Gastroesophageal sphincter (tissue), 4 donors: ENCODE measurements at regions not wholly inside any gene's neighbourhood (a gene's known extent, or its start where the extent isn't known, plus 50 kb on each side); places are given as distances from the start of the nearest gene placed in this dataset.
A peak's percentile ranks its signal among the peaks of the same experiment; 100 is the strongest.

Source experiments
- ATAC-seq: fragments of 150-250 bp; one replicate; pipeline ENCODE4 v1.9.1; 2016; ENCODE audit warnings: mild to moderate bottlenecking, moderate library complexity
- H3K27ac ChIP-seq, 4 donors: fragments of 200-600 bp; sonication (generic) in 3 of 4; 1 replicate in 3 of 4; 2 replicates in 1 of 4; pipeline ENCODE4 v1.5.1; 2016 to 2019
- H3K27me3 ChIP-seq: fragments of 200-600 bp; sonication (generic); one replicate; pipeline ENCODE4 v1.5.1; 2019
- H3K36me3 ChIP-seq, 2 donors: fragments of 200-600 bp; sonication (generic); one replicate each; pipeline ENCODE4 v1.5.1; 2019; ENCODE audit warnings: control low read depth in 1 of 2
- H3K4me1 ChIP-seq, 3 donors: fragments of 200-600 bp; sonication (generic); 1 replicate in 2 of 3; 2 replicates in 1 of 3; pipeline ENCODE4 v1.5.1; 2016 to 2019; ENCODE audit warnings: control low read depth in 2 of 3
- H3K4me3 ChIP-seq, 2 donors: fragments of 200-600 bp; sonication (generic); one replicate each; pipeline ENCODE4 v1.5.1; 2019; ENCODE audit warnings: mild to moderate bottlenecking in 1 of 2, moderate library complexity in 1 of 2
- H3K9me3 ChIP-seq, 3 donors: fragments of 200-600 bp; sonication (generic); one replicate each; pipeline ENCODE4 v1.5.1; 2017 to 2019; ENCODE audit warnings: control low read depth in 2 of 3
- EP300 ChIP-seq: sonication (generic); formaldehyde crosslinking; IDR thresholded peaks from one replicate; pipeline ENCODE4 v1.6.1; 2017; ENCODE audit warnings: antibody characterized with exemption, mild to moderate bottlenecking
- POLR2A ChIP-seq, 2 donors: fragments of 450-650 bp; IDR thresholded peaks; one replicate each; pipeline ENCODE4 v1.6.1; 2017; ENCODE audit warnings: antibody characterized with exemption in 2 of 2, mild to moderate bottlenecking in 2 of 2, moderate library complexity in 1 of 2
- POLR2AphosphoS5 ChIP-seq: sonication (generic); formaldehyde crosslinking; IDR thresholded peaks from one replicate; pipeline ENCODE4 v1.6.1; 2017; ENCODE audit warnings: antibody characterized with exemption
- WGBS, 2 donors: methylation state at CpG; one replicate each; pipeline ENCODE4 v1.1.5; 2018; ENCODE audit warnings: low coverage in 1 of 2; 5-methylcytosine and 5-hydroxymethylcytosine counted together
- TF ChIP-seq, protein P1 (sequence below), 4 experiments: fragments of 200-600 bp in 2 of 4; fragments of 450-650 bp in 2 of 4; sonication (generic) in 1 of 4; IDR thresholded peaks; one replicate each; pipeline ENCODE4 v1.5.1; 2017 to 2019; ENCODE audit warnings: antibody characterized with exemption in 4 of 4, mild to moderate bottlenecking in 2 of 4, moderate library complexity in 2 of 4

DNA sequence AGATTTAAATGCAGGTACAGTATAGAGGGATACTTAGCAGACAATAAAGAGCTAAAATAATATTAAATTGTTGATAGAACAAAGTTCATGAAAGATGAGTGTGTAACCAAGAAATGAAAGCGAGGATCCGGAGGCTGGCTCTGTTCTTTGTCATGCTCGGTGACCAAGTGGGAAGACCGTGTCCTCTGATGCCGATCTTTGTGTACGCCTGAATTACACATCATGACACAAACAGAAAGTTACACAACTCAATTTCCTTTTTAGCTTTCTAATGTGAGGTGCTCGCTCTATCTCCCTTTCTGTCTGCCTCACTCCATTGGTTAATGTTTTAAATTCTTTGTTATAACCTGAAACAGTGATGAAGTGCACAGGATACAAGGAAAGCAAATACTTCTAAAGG is 114.8 kb upstream of the NEIL3 start:
- Histone ChIP-seq H3K9me3 (no peaks in the 10 kb centered on the region), H3K4me1 (no peaks in the 10 kb centered on the region), H3K27me3 (no peaks in the 10 kb centered on the region), H3K4me3 (no peak overlapping the region), H3K27ac (no peak overlapping the region), H3K36me3 (no peaks in the 10 kb centered on the region)
- TF ChIP-seq POLR2A (IDR thresholded peaks at IDR 0.05) (no peak), POLR2AphosphoS5 (peak; percentile 41)
- TF ChIP-seq, protein P1, sequence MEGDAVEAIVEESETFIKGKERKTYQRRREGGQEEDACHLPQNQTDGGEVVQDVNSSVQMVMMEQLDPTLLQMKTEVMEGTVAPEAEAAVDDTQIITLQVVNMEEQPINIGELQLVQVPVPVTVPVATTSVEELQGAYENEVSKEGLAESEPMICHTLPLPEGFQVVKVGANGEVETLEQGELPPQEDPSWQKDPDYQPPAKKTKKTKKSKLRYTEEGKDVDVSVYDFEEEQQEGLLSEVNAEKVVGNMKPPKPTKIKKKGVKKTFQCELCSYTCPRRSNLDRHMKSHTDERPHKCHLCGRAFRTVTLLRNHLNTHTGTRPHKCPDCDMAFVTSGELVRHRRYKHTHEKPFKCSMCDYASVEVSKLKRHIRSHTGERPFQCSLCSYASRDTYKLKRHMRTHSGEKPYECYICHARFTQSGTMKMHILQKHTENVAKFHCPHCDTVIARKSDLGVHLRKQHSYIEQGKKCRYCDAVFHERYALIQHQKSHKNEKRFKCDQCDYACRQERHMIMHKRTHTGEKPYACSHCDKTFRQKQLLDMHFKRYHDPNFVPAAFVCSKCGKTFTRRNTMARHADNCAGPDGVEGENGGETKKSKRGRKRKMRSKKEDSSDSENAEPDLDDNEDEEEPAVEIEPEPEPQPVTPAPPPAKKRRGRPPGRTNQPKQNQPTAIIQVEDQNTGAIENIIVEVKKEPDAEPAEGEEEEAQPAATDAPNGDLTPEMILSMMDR (IDR thresholded peaks at IDR 0.05) = no peak
- ATAC-seq = no peak
- 59 to 67% methylated on average over 7 of the region's 7 CpGs for WGBS, 2 donors

DNA sequence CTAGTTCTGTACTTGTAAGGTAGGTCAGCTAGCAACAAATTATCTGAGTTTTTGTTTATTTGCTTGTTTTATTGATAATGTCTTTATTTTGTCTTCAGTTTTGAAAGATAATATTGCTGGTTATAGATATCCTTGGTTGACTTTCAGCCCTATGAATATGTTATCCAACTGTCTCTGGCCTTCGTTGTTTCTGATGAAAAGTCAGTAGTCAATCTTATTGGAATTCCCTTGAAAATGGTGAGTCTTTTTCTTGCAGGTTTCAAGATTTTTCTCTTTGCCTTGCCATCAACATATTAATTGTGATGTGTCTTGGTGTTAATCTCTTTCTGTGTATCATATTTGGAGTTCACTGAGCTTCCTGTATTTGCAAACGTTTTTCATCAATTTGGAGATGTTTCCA is 113.1 kb upstream of the NEIL3 start:
- Histone ChIP-seq H3K9me3 (no peaks in the 10 kb centered on the region), H3K4me3 (no peak overlapping the region), H3K4me1 (no peaks in the 10 kb centered on the region), H3K27me3 (no peaks in the 10 kb centered on the region), H3K27ac (no peak overlapping the region), H3K36me3 (no peaks in the 10 kb centered on the region)
- 72 to 88% methylated on average over 2 of the region's 2 CpGs for WGBS, 2 donors
- no peak for ATAC-seq
- TF ChIP-seq, protein P1 (IDR thresholded peaks at IDR 0.05) = no peak
- no peak for TF ChIP-seq EP300
- no peak for TF ChIP-seq POLR2A (IDR thresholded peaks at IDR 0.05)
- TF ChIP-seq POLR2AphosphoS5 = no peak

DNA sequence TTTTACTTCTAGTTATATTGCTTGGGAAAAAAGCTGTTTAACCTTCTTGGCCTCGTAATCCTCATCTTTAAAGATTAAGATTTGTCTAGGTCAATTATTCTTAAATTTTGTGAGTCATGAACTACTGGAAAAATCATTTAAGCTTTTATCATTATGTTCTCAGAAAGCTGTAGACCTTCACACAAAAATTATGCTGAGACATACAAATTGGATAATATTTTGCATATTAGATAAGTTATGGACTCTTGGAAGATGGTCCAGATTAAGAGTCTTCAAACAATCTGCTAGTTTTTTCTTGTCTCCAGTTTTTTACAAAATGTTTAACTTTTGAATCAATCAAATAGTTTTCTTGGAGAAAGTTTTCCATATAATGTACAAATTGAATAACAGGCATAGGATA is 108.1 kb upstream of the NEIL3 start:
- WGBS, 2 donors = 56 to 80% methylated on average over 1 of the region's 1 CpG
- H3K27me3 ChIP-seq = no peaks in the 10 kb centered on the region
- H3K27ac ChIP-seq = no peak overlapping the region
- TF ChIP-seq EP300 (no peak), POLR2A (IDR thresholded peaks at IDR 0.05) (no peak), POLR2AphosphoS5 (no peak)
- TF ChIP-seq, protein P1 (IDR thresholded peaks at IDR 0.05) = no peak
- no peak for ATAC-seq
- no peaks in the 10 kb centered on the region for H3K9me3 ChIP-seq
- no peaks in the 10 kb centered on the region for H3K36me3 ChIP-seq
- H3K4me3 ChIP-seq = no peak overlapping the region
- no peaks in the 10 kb centered on the region for H3K4me1 ChIP-seq

- Histone ChIP-seq H3K4me3 (no peak overlapping the region), H3K9me3 (no peaks in the 10 kb centered on the region), H3K4me1 (no peaks in the 10 kb centered on the region), H3K27ac (no peak overlapping the region), H3K27me3 (no peaks in the 10 kb centered on the region), H3K36me3 (no peaks in the 10 kb centered on the region)
- ATAC-seq = no peak
- 33 to 42% methylated on average over 2 of the region's 2 CpGs for WGBS, 2 donors
- TF ChIP-seq, protein P1 (IDR thresholded peaks at IDR 0.05) = no peak
- TF ChIP-seq EP300 = no peak
- TF ChIP-seq POLR2A (IDR thresholded peaks at IDR 0.05) = no peak
- TF ChIP-seq POLR2AphosphoS5 = no peak
Measured at GRCh38 chr4:177204126-177204525, 105.5 kb upstream of the NEIL3 start.

DNA sequence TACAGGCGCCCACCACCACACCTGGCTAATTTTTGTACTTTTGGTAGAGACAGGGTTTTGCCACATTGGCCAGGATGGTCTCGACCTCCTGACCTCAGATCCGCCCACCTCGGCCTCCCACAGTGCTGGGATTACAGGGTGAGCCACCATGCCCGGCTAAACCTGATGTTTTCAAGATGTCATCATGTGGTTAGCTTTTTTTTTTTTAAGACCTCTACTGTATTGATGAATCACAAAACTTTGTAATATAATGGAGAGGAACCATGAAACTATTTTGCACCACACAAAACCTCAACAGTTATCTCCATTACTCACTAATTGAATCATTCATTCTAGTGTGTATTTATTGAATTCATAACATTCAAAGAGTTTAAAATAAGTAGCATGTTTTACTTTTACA is 94.7 kb upstream of the NEIL3 start:
- no peak for ATAC-seq
- H3K27ac ChIP-seq = no peak overlapping the region
- no peaks in the 10 kb centered on the region for H3K4me1 ChIP-seq
- no peaks in the 10 kb centered on the region for H3K9me3 ChIP-seq
- TF ChIP-seq, protein P1 (IDR thresholded peaks at IDR 0.05) = no peak
- no peak for TF ChIP-seq POLR2A (IDR thresholded peaks at IDR 0.05)
- TF ChIP-seq EP300 = no peak
- no peak for TF ChIP-seq POLR2AphosphoS5
- H3K36me3 ChIP-seq = no peaks in the 10 kb centered on the region
- no peak overlapping the region for H3K4me3 ChIP-seq
- 88% methylated on average over 5 of the region's 5 CpGs; no CpG with 5 or more reads in 1 of the 2 donors for WGBS, 2 donors
- H3K27me3 ChIP-seq = no peaks in the 10 kb centered on the region
